Osteoblast (primary cell): ENCODE measurements at regions not wholly inside any gene's neighbourhood (a gene's known extent, or its start where the extent isn't known, plus 50 kb on each side); places are given as distances from the start of the nearest gene placed in this dataset.
A peak's percentile ranks its signal among the peaks of the same experiment; 100 is the strongest.

ENCODE experiments used
- DNase-seq: peaks from one replicate; pipeline ENCODE4 v3.0.0; 2011; ENCODE audit warnings: low spot score, mixed read lengths; ENCODE audit not compliant: insufficient read length; ENCODE audit errors: missing footprints
- H2AFZ ChIP-seq: 2 replicates; pipeline ENCODE4 v1.6.0; 2011; ENCODE audit warnings: mild to moderate bottlenecking, low read length
- H3K27ac ChIP-seq: 2 replicates; pipeline ENCODE4 v1.5.1; 2011; ENCODE audit warnings: mild to moderate bottlenecking, low read depth, low read length, moderate library complexity
- H3K27me3 ChIP-seq: 2 replicates; pipeline ENCODE4 v1.6.0; 2012; ENCODE audit warnings: mild to moderate bottlenecking, control low read depth, inconsistent platforms, low read length, moderate library complexity; ENCODE audit not compliant: insufficient read depth
- H3K36me3 ChIP-seq: 2 replicates; pipeline ENCODE4 v1.5.1; 2011; ENCODE audit warnings: mild to moderate bottlenecking, low read length, control low read depth, moderate library complexity; ENCODE audit not compliant: insufficient read depth
- H3K4me1 ChIP-seq: 2 replicates; pipeline ENCODE4 v1.5.1; 2011; ENCODE audit warnings: mild to moderate bottlenecking, low read length, control low read depth, moderate library complexity; ENCODE audit not compliant: insufficient read depth
- H3K4me2 ChIP-seq: 2 replicates; pipeline ENCODE4 v1.6.0; 2011; ENCODE audit warnings: mild to moderate bottlenecking, low read length; ENCODE audit not compliant: insufficient read depth
- H3K4me3 ChIP-seq: fragments of 200-600 bp; sonication (generic); 3 replicates; pipeline ENCODE4 v1.5.1; 2012; ENCODE audit warnings: mild to moderate bottlenecking, low read length, inconsistent platforms; ENCODE audit not compliant: insufficient read depth
- H3K79me2 ChIP-seq: 2 replicates; pipeline ENCODE4 v1.6.0; 2012; ENCODE audit warnings: mild to moderate bottlenecking, low read length, control low read depth, inconsistent platforms; ENCODE audit not compliant: insufficient read depth
- H3K9me3 ChIP-seq: 2 replicates; pipeline ENCODE4 v1.5.1; 2011; ENCODE audit warnings: low read depth, low read length, control low read depth
- H4K20me1 ChIP-seq: 2 replicates; pipeline ENCODE4 v1.6.0; 2012; ENCODE audit warnings: mild to moderate bottlenecking, low read length, control low read depth; ENCODE audit not compliant: insufficient read depth
- CTCF ChIP-seq: IDR thresholded peaks from 2 replicates; pipeline ENCODE4 v1.5.1; 2011; ENCODE audit warnings: mild to moderate bottlenecking, low read depth, low read length, moderate library complexity; ENCODE audit errors: extremely low read depth

- no peak overlapping the region for H2AFZ ChIP-seq
- H3K4me3 ChIP-seq = no peak overlapping the region
- H3K79me2 ChIP-seq = no peaks in the 10 kb centered on the region
- no peaks in the 10 kb centered on the region for H3K36me3 ChIP-seq
- peaks cover 39% of the 10 kb centered on the region for H3K4me1 ChIP-seq
- H3K27ac ChIP-seq = peak overlapping the region; percentile 35
- H3K27me3 ChIP-seq = no peaks in the 10 kb centered on the region
- H3K4me2 ChIP-seq = no peak overlapping the region
- no peaks in the 10 kb centered on the region for H4K20me1 ChIP-seq
- no peak for TF ChIP-seq CTCF
- no peak for DNase-seq
- no peaks in the 10 kb centered on the region for H3K9me3 ChIP-seq
These were observed 157.8 kb upstream of the KAZN start for GRCh38 chr1:14440731-14441130.

- H3K36me3 ChIP-seq = no peaks in the 10 kb centered on the region
- no peak for TF ChIP-seq CTCF
- H4K20me1 ChIP-seq = no peaks in the 10 kb centered on the region
- no peaks in the 10 kb centered on the region for H3K9me3 ChIP-seq
- peak; percentile 92 for DNase-seq
- H3K4me2 ChIP-seq = peak overlapping the region; percentile 48
- H3K4me3 ChIP-seq = no peak overlapping the region
- H2AFZ ChIP-seq = no peak overlapping the region
- no peaks in the 10 kb centered on the region for H3K79me2 ChIP-seq
- H3K27ac ChIP-seq = peak overlapping the region; percentile 35
- H3K27me3 ChIP-seq = no peaks in the 10 kb centered on the region
- H3K4me1 ChIP-seq = peaks cover 39% of the 10 kb centered on the region
These were observed 157.2 kb upstream of the KAZN start for GRCh38 chr1:14441302-14441741.

- H3K36me3 ChIP-seq = no peaks in the 10 kb centered on the region
- no peaks in the 10 kb centered on the region for H3K27me3 ChIP-seq
- no peak overlapping the region for H3K27ac ChIP-seq
- H2AFZ ChIP-seq = no peak overlapping the region
- H3K4me3 ChIP-seq = no peak overlapping the region
- TF ChIP-seq CTCF = no peak
- no peaks in the 10 kb centered on the region for H3K9me3 ChIP-seq
- H4K20me1 ChIP-seq = no peaks in the 10 kb centered on the region
- DNase-seq = no peak
- no peak overlapping the region for H3K4me2 ChIP-seq
- H3K79me2 ChIP-seq = no peaks in the 10 kb centered on the region
- peaks cover 33% of the 10 kb centered on the region for H3K4me1 ChIP-seq
These were observed 155.8 kb upstream of the KAZN start for GRCh38 chr1:14442669-14443068.

GRCh38 chr1:14443164-14443787 is 155.2 kb upstream of the KAZN start:
- H3K4me1 ChIP-seq = peaks cover 33% of the 10 kb centered on the region
- H2AFZ ChIP-seq = no peak overlapping the region
- H4K20me1 ChIP-seq = no peaks in the 10 kb centered on the region
- DNase-seq = no peak
- H3K27ac ChIP-seq = no peak overlapping the region
- TF ChIP-seq CTCF = no peak
- no peaks in the 10 kb centered on the region for H3K9me3 ChIP-seq
- H3K36me3 ChIP-seq = no peaks in the 10 kb centered on the region
- H3K27me3 ChIP-seq = no peaks in the 10 kb centered on the region
- no peak overlapping the region for H3K4me3 ChIP-seq
- H3K4me2 ChIP-seq = no peak overlapping the region
- H3K79me2 ChIP-seq = no peaks in the 10 kb centered on the region
